ENCODE measurements at regions not wholly inside any gene's neighbourhood (a gene's known extent, or its start where the extent isn't known, plus 50 kb on each side); places are given as distances from the start of the nearest gene placed in this dataset.

DNA sequence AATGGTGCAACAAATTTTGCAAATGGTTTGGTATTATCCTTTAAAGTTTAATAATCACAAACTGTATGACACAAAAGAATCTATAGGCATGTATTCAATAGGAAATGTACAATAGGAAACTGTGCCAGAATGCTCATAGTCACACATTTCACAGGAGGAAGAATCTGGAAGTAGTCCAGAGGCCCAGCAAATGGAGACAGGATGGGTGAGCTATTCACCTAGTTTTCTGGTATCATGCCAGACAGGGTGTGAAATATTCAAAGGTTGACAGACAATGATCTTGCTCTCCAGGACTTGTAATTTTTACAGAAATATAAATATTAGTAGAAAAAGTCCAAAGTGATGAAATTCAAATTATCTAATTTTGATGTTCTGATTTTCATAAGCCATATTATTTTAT lies 520.1 kb upstream of the IMPG1 start:
- no peaks in the 10 kb centered on the region for H3K27me3 ChIP-seq
- H3K4me3 ChIP-seq = no peak overlapping the region
- no peak overlapping the region for H2AFZ ChIP-seq
- no peak for TF ChIP-seq EZH2phosphoT487 (IDR thresholded peaks at IDR 0.05; ENCODE audit: low read depth, severe bottlenecking, unreplicated experiment)
- no peaks in the 10 kb centered on the region for H4K20me1 ChIP-seq (ENCODE audit: insufficient read depth, poor library complexity, severe bottlenecking)
- DNase-seq (ENCODE audit: low spot score) = no peak
- H3K4me2 ChIP-seq = no peak overlapping the region
- H3K36me3 ChIP-seq (replicated peaks; ENCODE audit: insufficient read depth, low read depth) = no peaks in the 10 kb centered on the region
- no peak overlapping the region for H3K27ac ChIP-seq
- no peaks in the 10 kb centered on the region for H3K4me1 ChIP-seq (ENCODE audit: insufficient read depth)
- no peaks in the 10 kb centered on the region for H3K9me2 ChIP-seq (replicated peaks; ENCODE audit: insufficient read depth)
- no peaks in the 10 kb centered on the region for H3K9me3 ChIP-seq (ENCODE audit: low read depth)
- H3K79me2 ChIP-seq = no peaks in the 10 kb centered on the region

DNA sequence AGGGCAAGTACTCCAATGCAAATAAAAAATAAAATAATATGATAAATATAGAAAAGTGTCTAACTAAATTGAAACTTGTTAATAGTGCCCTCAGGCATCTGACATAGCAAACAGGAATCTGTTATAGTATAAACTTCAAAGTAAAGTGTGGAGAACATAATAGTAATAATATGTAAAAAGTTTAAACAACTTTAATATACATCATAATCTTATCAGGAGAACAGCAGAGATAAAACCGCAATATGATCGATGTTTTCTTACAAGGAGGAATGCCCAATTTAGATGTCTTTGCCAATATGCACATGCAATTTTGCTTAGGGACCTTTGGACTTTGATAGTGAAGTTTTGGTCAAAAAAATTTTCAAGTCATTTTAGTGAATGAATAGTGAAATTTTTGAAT lies 514.8 kb upstream of the IMPG1 start:
- Histone ChIP-seq H3K9me3 (ENCODE audit: low read depth) (no peaks in the 10 kb centered on the region), H3K4me1 (ENCODE audit: insufficient read depth) (no peaks in the 10 kb centered on the region), H4K20me1 (ENCODE audit: insufficient read depth, poor library complexity, severe bottlenecking) (no peaks in the 10 kb centered on the region), H3K4me2 (no peak overlapping the region), H3K27me3 (no peaks in the 10 kb centered on the region), H3K36me3 (replicated peaks; ENCODE audit: insufficient read depth, low read depth) (no peaks in the 10 kb centered on the region), H3K27ac (no peak overlapping the region), H3K79me2 (no peaks in the 10 kb centered on the region), H2AFZ (no peak overlapping the region), H3K9me2 (replicated peaks; ENCODE audit: insufficient read depth) (no peaks in the 10 kb centered on the region), H3K4me3 (no peak overlapping the region)
- DNase-seq (ENCODE audit: low spot score) = no peak
- TF ChIP-seq, protein P1, sequence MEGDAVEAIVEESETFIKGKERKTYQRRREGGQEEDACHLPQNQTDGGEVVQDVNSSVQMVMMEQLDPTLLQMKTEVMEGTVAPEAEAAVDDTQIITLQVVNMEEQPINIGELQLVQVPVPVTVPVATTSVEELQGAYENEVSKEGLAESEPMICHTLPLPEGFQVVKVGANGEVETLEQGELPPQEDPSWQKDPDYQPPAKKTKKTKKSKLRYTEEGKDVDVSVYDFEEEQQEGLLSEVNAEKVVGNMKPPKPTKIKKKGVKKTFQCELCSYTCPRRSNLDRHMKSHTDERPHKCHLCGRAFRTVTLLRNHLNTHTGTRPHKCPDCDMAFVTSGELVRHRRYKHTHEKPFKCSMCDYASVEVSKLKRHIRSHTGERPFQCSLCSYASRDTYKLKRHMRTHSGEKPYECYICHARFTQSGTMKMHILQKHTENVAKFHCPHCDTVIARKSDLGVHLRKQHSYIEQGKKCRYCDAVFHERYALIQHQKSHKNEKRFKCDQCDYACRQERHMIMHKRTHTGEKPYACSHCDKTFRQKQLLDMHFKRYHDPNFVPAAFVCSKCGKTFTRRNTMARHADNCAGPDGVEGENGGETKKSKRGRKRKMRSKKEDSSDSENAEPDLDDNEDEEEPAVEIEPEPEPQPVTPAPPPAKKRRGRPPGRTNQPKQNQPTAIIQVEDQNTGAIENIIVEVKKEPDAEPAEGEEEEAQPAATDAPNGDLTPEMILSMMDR (IDR thresholded peaks at IDR 0.05; ENCODE audit: poor library complexity) = no peak
- TF ChIP-seq EZH2phosphoT487 (IDR thresholded peaks at IDR 0.05; ENCODE audit: low read depth, severe bottlenecking, unreplicated experiment) (no peak), EZH2 (IDR thresholded peaks at IDR 0.05; ENCODE audit: borderline replicate concordance) (no peak)
- WGBS (ENCODE audit: low lambda C conversion rate, missing lambda C conversion rate) = 60% methylated on average over 2 of the region's 2 CpGs

DNA sequence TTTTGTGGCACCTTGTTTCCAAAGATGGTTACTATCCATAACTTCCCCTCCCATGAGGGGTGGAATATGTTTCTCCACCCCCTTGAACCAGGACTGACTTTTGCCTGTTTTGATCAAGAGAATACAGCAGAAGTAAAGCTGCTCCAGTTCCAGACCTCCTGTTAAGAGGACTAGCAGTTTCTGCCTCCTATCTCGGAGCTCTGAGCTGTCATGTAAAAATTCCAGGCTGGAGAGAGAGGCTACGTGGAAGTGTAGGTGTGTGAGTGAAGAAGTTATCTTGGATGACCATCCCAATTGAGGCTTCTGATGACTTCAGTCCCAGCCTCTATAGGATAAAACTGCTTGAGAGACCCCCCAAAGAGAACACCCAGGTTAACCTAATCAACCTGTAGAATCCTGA lies 511.7 kb upstream of the IMPG1 start:
- Histone ChIP-seq H3K9me2 (replicated peaks; ENCODE audit: insufficient read depth) (no peaks in the 10 kb centered on the region), H3K4me3 (no peak overlapping the region), H4K20me1 (ENCODE audit: insufficient read depth, poor library complexity, severe bottlenecking) (no peaks in the 10 kb centered on the region), H3K4me2 (no peak overlapping the region), H3K27me3 (no peaks in the 10 kb centered on the region), H3K4me1 (ENCODE audit: insufficient read depth) (no peaks in the 10 kb centered on the region), H3K27ac (no peak overlapping the region), H3K79me2 (no peaks in the 10 kb centered on the region), H3K9me3 (ENCODE audit: low read depth) (no peaks in the 10 kb centered on the region), H2AFZ (no peak overlapping the region), H3K36me3 (replicated peaks; ENCODE audit: insufficient read depth, low read depth) (no peaks in the 10 kb centered on the region)
- TF ChIP-seq, protein P1 (IDR thresholded peaks at IDR 0.05; ENCODE audit: poor library complexity) = no peak
- TF ChIP-seq EZH2phosphoT487 (IDR thresholded peaks at IDR 0.05; ENCODE audit: low read depth, severe bottlenecking, unreplicated experiment) = no peak
- no peak for DNase-seq (ENCODE audit: low spot score)
- WGBS (ENCODE audit: low lambda C conversion rate, missing lambda C conversion rate) = 57% methylated on average over 2 of the region's 2 CpGs

DNA sequence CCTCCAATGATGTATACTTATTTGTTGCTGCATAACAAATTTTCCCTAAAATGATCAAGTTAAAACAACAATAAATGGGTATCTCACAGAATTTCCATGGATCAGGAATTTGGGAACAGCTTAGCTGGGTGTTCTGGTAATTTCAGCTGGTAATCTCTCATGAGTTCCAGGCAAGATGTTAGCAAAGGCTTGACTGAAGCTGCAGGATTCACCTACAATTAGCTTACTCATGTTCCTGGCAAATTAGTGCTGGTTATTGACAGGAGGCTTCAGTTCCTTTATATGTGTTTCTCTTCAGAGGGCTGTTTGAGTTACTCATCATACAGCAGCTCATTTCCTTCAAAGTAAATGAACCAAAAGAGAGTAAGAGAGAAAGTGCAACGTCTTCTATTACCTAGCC lies 506.3 kb upstream of the IMPG1 start:
- H3K4me2 ChIP-seq = no peak overlapping the region
- no peak for TF ChIP-seq EZH2phosphoT487 (IDR thresholded peaks at IDR 0.05; ENCODE audit: low read depth, severe bottlenecking, unreplicated experiment)
- TF ChIP-seq, protein P1 (IDR thresholded peaks at IDR 0.05; ENCODE audit: poor library complexity) = no peak
- TF ChIP-seq EZH2 (IDR thresholded peaks at IDR 0.05; ENCODE audit: borderline replicate concordance) = no peak
- 45% methylated on average over 1 of the region's 1 CpG for WGBS (ENCODE audit: low lambda C conversion rate, missing lambda C conversion rate)
- H2AFZ ChIP-seq = no peak overlapping the region
- no peak overlapping the region for H3K4me3 ChIP-seq
- DNase-seq (ENCODE audit: low spot score) = no peak
- H3K4me1 ChIP-seq (ENCODE audit: insufficient read depth) = no peaks in the 10 kb centered on the region
- H3K9me3 ChIP-seq (ENCODE audit: low read depth) = no peaks in the 10 kb centered on the region
- no peaks in the 10 kb centered on the region for H3K27me3 ChIP-seq
- H3K9me2 ChIP-seq (replicated peaks; ENCODE audit: insufficient read depth) = no peaks in the 10 kb centered on the region
- H3K79me2 ChIP-seq = no peaks in the 10 kb centered on the region
- H4K20me1 ChIP-seq (ENCODE audit: insufficient read depth, poor library complexity, severe bottlenecking) = no peaks in the 10 kb centered on the region
- no peaks in the 10 kb centered on the region for H3K36me3 ChIP-seq (replicated peaks; ENCODE audit: insufficient read depth, low read depth)
- no peak overlapping the region for H3K27ac ChIP-seq

All from hepatocyte (in vitro differentiated cells).